GM12875 (cell line): ENCODE measurements at regions not wholly inside any gene's neighbourhood (a gene's known extent, or its start where the extent isn't known, plus 50 kb on each side); places are given as distances from the start of the nearest gene placed in this dataset.
"Not testable (repeated sequence)": the region's sequence is repeated elsewhere in the genome, so short reads cannot be mapped to it uniquely, and the experiment has no call there.

Source experiments
- H3K4me3 ChIP-seq: one replicate; pipeline ENCODE4 v1.5.1; 2011; ENCODE audit warnings: low read depth, low read length, control low read depth
- TF ChIP-seq, protein P1 (sequence below): IDR thresholded peaks from 2 replicates; pipeline ENCODE4 v1.5.1; 2011; ENCODE audit warnings: low read depth, mild to moderate bottlenecking, control low read depth, inconsistent platforms, low read length, moderate library complexity, borderline replicate concordance; ENCODE audit not compliant: insufficient read depth

DNA sequence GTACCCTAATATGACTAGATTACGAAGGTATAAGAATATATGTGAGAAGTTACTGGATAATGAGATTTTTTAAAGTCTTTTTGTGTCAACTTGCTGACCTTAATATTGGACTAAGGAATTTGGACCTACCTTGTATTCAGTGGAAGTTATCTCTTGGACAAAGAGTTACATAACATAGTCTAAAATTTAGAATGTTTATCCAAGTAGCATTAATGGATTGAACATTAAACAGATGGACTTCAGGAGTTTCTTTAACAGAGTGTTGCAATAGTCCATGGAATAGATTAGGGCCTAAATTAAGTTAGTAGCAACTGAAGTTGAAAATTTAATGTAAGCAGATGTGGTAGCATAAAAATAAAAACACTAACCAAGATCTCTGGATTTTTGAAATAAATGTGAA lies 266.4 kb downstream of the PYDC2 start:
- no peak overlapping the region for H3K4me3 ChIP-seq
- TF ChIP-seq, protein P1, sequence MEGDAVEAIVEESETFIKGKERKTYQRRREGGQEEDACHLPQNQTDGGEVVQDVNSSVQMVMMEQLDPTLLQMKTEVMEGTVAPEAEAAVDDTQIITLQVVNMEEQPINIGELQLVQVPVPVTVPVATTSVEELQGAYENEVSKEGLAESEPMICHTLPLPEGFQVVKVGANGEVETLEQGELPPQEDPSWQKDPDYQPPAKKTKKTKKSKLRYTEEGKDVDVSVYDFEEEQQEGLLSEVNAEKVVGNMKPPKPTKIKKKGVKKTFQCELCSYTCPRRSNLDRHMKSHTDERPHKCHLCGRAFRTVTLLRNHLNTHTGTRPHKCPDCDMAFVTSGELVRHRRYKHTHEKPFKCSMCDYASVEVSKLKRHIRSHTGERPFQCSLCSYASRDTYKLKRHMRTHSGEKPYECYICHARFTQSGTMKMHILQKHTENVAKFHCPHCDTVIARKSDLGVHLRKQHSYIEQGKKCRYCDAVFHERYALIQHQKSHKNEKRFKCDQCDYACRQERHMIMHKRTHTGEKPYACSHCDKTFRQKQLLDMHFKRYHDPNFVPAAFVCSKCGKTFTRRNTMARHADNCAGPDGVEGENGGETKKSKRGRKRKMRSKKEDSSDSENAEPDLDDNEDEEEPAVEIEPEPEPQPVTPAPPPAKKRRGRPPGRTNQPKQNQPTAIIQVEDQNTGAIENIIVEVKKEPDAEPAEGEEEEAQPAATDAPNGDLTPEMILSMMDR, result no peak

GRCh38 chr3:191728186-191728585 lies 267.2 kb downstream of the PYDC2 start:
- H3K4me3 ChIP-seq, result no peak overlapping the region
- TF ChIP-seq, protein P1, result no peak

- H3K4me3 ChIP-seq, result no peak overlapping the region
- TF ChIP-seq, protein P1, result no peak
Measured at GRCh38 chr3:191737742-191738141, 276.8 kb downstream of the PYDC2 start.

- TF ChIP-seq, protein P1, result no peak
Measured at GRCh38 chr3:191740712-191741111, 279.7 kb downstream of the PYDC2 start.

GRCh38 chr3:191741847-191742350 lies 280.9 kb downstream of the PYDC2 start:
- H3K4me3 ChIP-seq, result not testable (repeated sequence)

More at GRCh38 chr3:191740712-191741111, 279.7 kb downstream of the PYDC2 start:
- H3K4me3 ChIP-seq, result no peak overlapping the region

GRCh38 chr3:191743283-191743682 lies 282.3 kb downstream of the PYDC2 start:
- TF ChIP-seq, protein P1, result no peak
- H3K4me3 ChIP-seq, result no peak overlapping the region

DNA sequence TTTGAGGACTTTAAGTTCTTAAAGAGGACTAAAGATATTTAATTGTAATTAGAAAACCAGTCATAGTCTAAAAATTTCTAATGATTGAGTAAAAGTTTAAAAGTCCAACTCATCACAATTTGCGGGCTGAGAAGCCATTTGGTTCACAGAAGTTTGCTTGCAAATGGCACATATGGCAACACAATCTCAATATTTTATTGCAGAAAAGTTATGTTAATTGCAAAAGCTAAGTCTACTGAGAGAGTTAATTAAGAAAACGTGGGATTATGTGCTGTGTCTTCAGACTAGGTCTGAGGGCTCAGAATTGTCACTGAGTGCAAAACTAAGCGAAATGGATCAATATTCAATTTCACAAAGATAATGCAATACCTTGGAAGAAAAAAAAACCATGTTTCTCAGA lies 289.7 kb downstream of the PYDC2 start:
- TF ChIP-seq, protein P1, result no peak
- no peak overlapping the region for H3K4me3 ChIP-seq

DNA sequence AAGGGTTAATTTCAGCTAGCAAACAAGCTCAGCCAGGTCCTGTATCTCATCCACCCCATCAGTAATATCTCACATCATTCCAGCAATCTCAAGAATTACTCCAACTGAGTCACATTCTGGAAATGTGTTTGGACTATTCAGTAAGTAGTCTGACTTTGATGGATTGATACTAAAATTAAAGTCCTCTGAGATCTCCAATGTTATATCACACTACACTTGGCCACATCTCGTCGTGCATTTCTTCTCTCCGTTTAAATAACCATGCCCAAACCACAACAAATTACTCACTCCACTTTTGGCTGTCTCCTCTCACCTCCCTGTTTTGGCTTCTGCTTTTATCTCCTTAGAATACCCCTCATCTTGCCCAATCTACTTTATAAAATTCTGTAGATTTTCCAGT lies 292.2 kb downstream of the PYDC2 start:
- TF ChIP-seq, protein P1, result no peak
- no peak overlapping the region for H3K4me3 ChIP-seq
